Hepatocyte (in vitro differentiated cells): ENCODE measurements at regions not wholly inside any gene's neighbourhood (a gene's known extent, or its start where the extent isn't known, plus 50 kb on each side); places are given as distances from the start of the nearest gene placed in this dataset.

Source experiments
- EZH2 ChIP-seq: fragments of 200-600 bp; sonication (generic); IDR thresholded peaks from 2 replicates; pipeline ENCODE4 v1.6.1; 2016; ENCODE audit warnings: antibody characterized with exemption, mild to moderate bottlenecking, borderline replicate concordance
- EZH2phosphoT487 ChIP-seq: fragments of 200-600 bp; sonication (generic); IDR thresholded peaks from one replicate; pipeline ENCODE4 v1.6.1; 2018; ENCODE audit warnings: antibody characterized with exemption, mild to moderate bottlenecking, low read depth, moderate library complexity; ENCODE audit not compliant: unreplicated experiment, severe bottlenecking
- TF ChIP-seq, protein P1 (sequence below): fragments of 200-600 bp; sonication (generic); IDR thresholded peaks from 2 replicates; pipeline ENCODE4 v1.5.1; 2016; ENCODE audit warnings: antibody characterized with exemption, mild to moderate bottlenecking; ENCODE audit not compliant: poor library complexity

DNA sequence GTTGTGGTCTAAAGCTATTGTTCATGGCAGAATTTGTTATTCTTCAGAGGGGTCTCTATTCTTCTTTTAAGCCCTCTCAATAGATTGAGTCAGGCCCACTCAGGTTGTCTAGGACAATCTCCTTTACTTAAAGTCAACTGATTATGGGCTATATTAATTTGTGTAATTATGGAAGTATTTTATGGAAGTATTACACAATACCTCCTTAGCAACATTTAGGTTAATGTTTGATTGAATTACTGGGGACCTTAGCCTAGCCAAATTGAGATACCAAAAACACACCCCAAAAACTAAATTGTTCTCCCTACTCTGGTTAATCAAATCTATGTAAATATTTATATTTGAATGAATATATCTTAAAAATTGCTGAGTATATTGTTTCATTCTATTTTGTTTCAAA lies 347.1 kb upstream of the GRIN3A start:
- TF ChIP-seq, protein P1, sequence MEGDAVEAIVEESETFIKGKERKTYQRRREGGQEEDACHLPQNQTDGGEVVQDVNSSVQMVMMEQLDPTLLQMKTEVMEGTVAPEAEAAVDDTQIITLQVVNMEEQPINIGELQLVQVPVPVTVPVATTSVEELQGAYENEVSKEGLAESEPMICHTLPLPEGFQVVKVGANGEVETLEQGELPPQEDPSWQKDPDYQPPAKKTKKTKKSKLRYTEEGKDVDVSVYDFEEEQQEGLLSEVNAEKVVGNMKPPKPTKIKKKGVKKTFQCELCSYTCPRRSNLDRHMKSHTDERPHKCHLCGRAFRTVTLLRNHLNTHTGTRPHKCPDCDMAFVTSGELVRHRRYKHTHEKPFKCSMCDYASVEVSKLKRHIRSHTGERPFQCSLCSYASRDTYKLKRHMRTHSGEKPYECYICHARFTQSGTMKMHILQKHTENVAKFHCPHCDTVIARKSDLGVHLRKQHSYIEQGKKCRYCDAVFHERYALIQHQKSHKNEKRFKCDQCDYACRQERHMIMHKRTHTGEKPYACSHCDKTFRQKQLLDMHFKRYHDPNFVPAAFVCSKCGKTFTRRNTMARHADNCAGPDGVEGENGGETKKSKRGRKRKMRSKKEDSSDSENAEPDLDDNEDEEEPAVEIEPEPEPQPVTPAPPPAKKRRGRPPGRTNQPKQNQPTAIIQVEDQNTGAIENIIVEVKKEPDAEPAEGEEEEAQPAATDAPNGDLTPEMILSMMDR = no peak
- TF ChIP-seq EZH2 = no peak
- TF ChIP-seq EZH2phosphoT487 = no peak
